ENCODE measurements at regions not wholly inside any gene's neighbourhood (a gene's known extent, or its start where the extent isn't known, plus 50 kb on each side); places are given as distances from the start of the nearest gene placed in this dataset.
"Not testable (repeated sequence)": the region's sequence is repeated elsewhere in the genome, so short reads cannot be mapped to it uniquely, and the experiment has no call there.

DNA sequence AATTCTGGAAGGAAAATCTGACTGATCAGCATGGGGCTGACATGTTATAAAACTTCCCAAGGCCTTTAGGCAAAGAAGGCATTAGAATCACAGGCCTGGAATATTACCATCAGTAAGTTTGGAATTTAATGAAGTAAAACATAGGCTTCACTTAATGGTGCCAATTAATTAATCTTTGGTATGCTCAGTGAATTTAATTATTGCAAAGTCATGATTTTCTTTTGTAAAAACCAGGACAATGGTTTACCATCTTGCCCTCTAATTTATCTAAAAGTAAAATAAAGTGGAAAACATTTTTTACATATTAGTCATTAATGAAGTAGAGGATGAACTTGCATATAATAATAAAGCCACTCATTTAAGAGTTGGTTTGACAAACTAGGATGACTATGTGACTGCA is 220.3 kb downstream of the SEC23IP start:
- DNase-seq = no peak

DNA sequence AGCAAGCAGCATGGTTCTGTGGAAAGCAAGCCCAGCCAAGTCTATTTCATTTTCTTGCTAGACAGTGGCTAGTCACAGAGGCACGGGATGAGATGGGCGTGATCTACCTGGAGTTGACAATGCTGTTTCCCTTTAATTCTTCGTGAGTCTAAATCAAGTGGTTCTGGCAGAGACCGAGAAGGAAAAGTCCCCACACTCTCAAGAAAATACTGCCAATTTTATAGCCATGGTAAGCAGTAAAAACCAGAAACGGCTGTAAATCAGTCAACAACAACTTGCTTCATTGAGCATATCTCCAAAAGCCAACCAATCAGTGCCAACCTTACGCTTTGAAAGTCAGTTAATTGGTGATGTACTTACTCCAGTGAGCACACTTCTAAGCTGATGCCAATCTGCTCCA is 223.4 kb downstream of the SEC23IP start:
- no peak for DNase-seq

GRCh38 chr10:120121768-120122167 is 229.2 kb downstream of the SEC23IP start:
- no peak for DNase-seq

DNA sequence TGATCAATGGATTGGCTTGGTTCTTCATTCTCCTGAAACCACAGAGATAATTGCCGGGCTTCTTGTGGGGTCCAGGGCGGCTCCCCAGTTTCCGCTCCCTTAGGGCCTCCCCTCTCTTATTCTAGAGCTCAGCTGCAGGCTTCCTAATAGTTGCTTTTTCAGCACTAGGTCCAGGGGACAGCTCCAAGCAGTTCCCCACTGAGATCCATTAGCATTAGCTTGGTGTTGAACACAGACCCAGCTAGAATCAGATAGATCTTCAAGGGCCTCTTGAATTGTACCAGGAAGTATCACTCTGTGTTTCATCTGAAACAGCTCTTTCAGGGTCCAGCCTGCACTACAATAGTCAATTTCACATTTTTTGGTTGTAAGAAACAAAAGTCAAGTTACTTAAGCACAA is 238.7 kb downstream of the SEC23IP start:
- DNase-seq = no peak

- DNase-seq = no peak
Observed at GRCh38 chr10:120132811-120133210, 240.3 kb downstream of the SEC23IP start.

DNA sequence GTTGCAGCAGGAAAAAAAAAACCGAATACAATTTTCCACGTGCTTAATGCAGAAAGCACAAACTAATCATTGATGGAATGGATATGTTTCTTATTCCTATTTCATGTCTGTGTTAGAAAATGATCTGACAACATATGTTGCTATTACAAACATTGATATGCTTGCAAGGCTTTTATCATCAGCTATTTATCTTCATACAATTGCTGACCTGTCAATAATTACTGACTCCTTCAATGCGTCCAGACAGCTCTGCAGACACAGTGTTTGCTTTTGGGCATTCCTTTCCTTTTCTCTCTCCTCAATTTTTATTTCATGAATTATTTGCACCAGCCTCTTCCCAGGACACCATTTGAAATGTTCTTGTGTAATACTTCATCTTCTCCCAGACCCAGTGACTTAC is 246.2 kb downstream of the SEC23IP start:
- no peak for DNase-seq

DNA sequence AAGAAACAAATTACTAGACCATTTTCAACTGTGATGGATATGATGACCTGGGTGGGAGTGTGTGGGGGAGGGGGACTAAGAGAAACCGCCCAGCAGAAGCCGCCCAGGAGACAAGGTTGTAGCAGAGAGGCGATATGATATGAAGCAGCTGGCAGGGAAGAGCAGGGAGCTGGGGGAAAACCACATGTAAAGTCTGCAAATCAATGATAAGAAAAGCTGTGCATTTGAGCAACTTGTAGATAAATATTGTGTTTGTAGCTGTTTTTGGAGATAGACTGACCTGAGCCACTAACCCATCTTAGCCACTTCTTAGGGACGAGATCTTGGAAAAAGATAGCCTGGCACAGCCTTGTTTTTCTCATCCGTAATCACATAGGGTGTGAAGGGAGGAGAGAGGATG is 252.6 kb downstream of the SEC23IP start:
- no peak for DNase-seq

DNA sequence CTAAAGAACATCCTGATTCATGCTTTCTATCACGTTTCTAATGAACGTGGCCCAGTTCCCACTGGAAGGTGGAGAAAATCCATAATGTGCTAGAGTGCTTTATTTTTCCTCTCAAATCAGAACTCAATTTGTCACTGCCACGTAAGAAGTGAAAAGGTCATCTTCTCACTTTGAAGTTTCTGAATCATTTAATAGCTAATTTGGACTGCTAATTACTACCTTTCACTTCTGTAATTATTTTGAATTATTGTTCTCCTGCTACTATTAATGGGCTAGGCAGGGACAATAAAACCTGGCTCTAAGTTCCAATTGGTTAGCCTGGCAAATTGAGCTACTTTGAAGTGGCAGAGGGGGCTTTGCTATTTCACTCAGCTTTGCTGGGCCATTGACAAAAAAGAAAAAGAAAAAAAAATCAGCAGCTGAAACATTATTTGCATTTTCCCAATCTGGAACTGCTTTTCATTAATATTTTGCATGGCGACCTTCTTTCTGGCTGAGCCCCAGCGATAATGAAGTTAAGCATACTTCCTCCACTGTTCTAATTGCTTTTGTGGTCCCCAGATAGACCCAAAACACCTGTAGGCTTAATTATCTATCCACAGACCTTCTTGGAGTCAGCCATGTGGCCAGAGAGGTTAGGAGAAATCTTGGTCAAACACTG is 264.2 kb downstream of the SEC23IP start:
- DNase-seq = no peak

DNA sequence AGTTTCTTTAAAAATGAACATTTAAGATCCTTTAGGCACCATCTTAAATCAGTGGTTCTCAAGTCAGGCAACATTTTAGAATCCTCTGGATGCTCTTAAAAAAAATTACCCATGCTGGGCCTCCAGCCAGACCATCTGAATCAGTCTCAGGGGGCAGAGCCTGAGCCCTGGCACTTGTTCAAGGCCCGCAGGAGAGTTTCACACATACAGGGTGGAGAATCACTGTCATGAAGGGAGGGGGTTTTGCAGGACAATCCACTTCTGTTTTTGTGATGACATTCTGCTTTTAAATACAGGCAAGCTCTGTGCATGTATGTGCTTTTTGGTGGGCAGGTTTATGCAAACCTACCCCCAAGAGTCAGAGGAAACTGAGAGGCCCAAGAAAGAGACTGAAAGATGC is 268.6 kb downstream of the SEC23IP start:
- DNase-seq = no peak

- no peak for DNase-seq
Observed at GRCh38 chr10:120162471-120162870, 269.9 kb downstream of the SEC23IP start.

DNA sequence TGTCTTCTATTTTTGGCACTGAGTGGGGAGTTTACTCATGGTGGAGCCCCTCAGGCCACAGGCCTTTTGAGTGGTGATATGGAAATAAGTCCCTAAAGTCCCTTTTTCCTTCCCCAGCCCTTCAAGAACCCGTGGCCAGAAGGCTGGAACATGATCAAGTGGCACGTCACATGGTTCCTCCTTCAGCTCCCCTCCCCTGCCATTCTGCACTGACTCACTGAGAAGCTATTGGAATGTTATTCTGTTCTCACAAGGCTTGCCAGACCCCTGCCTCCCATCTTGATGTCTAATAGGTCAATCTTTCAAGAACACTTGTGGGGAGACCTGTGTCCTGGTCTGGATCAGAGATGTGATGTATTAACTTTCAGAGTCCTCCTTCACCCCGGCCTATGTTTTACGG is 279.8 kb downstream of the SEC23IP start:
- DNase-seq = no peak

- DNase-seq = no peak
Observed at GRCh38 chr10:120174491-120174890, 282.0 kb downstream of the SEC23IP start.

- no peak for DNase-seq
Observed at GRCh38 chr10:120177330-120177729, 279.7 kb upstream of the PLPP4 start.

GRCh38 chr10:120180160-120180559 is 276.9 kb upstream of the PLPP4 start:
- DNase-seq = no peak

GRCh38 chr10:120181154-120181553 is 275.9 kb upstream of the PLPP4 start:
- no peak for DNase-seq

DNA sequence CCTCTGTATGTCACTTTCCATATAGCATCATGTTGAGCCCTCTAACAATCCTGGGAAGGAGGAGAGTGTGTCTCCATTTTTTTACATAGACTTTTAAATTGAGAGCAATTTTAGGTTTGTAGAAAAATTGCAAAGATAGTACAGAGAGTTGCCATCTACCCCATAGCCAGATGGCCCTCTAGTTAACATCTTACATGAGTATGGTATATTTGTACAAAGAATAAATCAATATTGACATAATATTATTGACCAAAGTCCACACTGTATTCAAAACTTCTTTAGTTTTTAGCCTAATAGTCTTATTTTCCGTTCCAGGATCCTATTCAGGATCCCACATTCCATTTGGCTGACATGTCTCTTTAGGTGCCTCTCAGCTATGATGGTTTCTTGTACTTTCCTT is 274.6 kb upstream of the PLPP4 start:
- no peak for DNase-seq

DNA sequence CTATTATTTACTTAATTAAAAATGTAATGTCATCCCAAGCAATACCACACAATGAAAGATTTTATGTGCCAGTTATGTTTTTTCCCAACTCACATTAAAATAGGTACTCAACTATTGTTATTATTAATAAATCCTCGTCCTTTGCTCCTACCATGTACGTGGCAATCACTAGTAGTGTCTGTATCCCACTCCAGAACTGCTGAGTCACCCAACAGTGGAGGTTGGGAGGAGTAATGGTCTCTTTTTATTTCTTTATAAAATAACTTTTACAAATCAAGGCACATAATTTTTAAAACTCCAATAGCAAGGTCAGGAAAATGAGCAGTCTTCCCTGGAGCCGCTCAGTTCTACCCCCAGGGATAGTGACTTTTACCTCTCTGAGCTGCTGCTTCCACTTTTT is 273.5 kb upstream of the PLPP4 start:
- no peak for DNase-seq

- no peak for DNase-seq
Observed at GRCh38 chr10:120184547-120185337, 272.3 kb upstream of the PLPP4 start.

DNA sequence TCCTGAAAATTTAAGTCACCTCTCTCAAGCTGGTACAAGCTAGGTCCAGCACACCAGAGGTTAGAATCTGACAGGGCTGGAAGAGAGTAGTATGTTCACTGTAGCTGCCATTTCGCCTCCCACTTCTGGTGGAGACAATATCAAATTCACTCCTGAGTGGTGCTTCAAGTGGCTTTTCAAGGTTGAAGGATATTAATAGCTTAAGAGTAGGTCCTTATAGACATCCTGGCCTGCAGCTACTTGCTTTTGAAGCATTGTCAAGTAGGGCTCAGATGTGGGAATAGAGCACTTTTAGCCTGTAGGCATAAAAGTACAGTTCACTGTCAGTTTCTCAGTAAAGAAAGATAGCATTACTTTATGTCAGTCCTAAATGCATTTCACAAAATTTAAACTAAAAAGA is 270.5 kb upstream of the PLPP4 start:
- no peak for DNase-seq

- DNase-seq = not testable (repeated sequence)
Observed at GRCh38 chr10:120187168-120187567, 269.9 kb upstream of the PLPP4 start.

- no peak for DNase-seq
Observed at GRCh38 chr10:120188950-120189349, 268.1 kb upstream of the PLPP4 start.

DNA sequence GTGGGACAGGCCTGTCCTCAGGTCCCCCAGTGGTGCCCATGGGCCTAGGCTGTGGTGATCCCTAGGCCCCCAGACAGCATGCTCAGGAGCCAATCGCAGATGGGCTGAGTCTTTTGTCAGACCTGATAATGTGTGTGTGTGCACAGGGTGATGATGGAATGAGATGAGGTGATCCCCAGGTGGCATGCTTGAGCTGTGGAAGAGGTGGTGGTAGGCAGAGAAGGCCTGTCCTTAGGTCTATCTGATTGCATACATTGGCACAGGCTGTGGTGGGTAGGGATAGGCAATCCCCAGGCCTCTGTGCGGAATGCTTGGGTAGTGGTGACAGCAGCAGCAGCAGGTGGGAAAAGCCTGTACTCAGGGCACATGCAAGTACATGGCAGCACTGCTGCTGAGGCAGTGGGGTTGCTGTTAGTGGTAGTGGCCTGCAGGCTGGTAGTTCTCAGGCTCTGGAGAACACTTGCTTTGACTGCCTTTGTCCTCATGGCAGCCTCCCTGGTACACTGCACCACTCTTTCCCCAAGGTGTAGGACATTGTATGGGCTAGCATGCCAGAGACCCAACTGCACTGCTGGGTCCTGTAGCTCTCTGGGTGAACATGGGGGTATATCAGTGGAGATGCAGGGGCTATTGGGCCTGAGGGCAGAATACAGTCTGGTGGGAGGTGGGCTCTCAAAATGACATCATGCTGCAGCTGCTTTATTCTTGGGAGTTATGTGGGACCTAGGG is 260.9 kb upstream of the PLPP4 start:
- DNase-seq = no peak

DNA sequence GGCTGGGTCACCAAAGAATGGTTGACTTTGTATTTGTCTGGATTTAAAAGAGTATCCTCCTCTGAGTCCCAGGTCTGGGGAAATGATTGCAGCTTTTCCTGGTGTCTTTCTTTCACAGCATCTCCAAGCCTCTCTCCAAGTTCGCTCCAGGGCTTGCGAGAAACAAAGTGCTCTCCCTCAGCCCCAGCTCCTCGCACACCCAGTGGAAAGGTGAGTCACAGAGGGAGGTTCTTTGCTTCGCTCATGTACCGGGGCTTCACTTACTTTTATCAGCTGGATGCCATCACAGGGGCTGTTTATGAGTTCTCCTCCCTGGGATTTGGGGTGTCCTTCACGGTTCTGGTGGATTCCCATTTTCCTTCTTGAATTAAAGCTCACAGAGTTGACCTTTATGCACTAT is 252.2 kb upstream of the PLPP4 start:
- DNase-seq = no peak

Measured in stimulated activated CD4-positive, alpha-beta T cell treated with anti-CD3 and anti-CD28 coated beads, Interleukin-4, amount 100 ng/mL, for 4 hours (primary cell).